Stimulated activated CD8-positive, alpha-beta memory T cell treated with anti-CD3 and anti-CD28 coated beads, Interleukin-7, amount 100 ng/mL, for 24 hours (primary cell): ENCODE measurements at regions not wholly inside any gene's neighbourhood (a gene's known extent, or its start where the extent isn't known, plus 50 kb on each side); places are given as distances from the start of the nearest gene placed in this dataset.

Experiments used
- DNase-seq: peaks from one replicate; pipeline ENCODE4 v3.0.0-alpha.2; 2020; ENCODE audit warnings: low read depth

- DNase-seq: no peak
Measured at GRCh38 chr6:56407883-56408410, 160.6 kb upstream of the COL21A1 start.

- DNase-seq: no peak
Measured at GRCh38 chr6:56406276-56407269, 159.2 kb upstream of the COL21A1 start.

GRCh38 chr6:56404599-56404998 is 157.2 kb upstream of the COL21A1 start:
- DNase-seq: no peak

- no peak for DNase-seq
Measured at GRCh38 chr6:56403745-56404144, 156.4 kb upstream of the COL21A1 start.

GRCh38 chr6:56401477-56402070 is 154.2 kb upstream of the COL21A1 start:
- no peak for DNase-seq

- DNase-seq: no peak
Measured at GRCh38 chr6:56400273-56400672, 152.9 kb upstream of the COL21A1 start.

GRCh38 chr6:56399672-56400263 is 152.4 kb upstream of the COL21A1 start:
- no peak for DNase-seq

- DNase-seq: no peak
Measured at GRCh38 chr6:56399250-56399671, 151.9 kb upstream of the COL21A1 start.

- DNase-seq: no peak
Measured at GRCh38 chr6:56396435-56396834, 149.1 kb upstream of the COL21A1 start.

- DNase-seq: no peak
Measured at GRCh38 chr6:56393615-56394612, 146.5 kb upstream of the COL21A1 start.

GRCh38 chr6:56388415-56388755 is 141.0 kb upstream of the COL21A1 start:
- DNase-seq: no peak

GRCh38 chr6:56387621-56388414 is 140.4 kb upstream of the COL21A1 start:
- DNase-seq: no peak

- DNase-seq: no peak
Measured at GRCh38 chr6:56386717-56387116, 139.3 kb upstream of the COL21A1 start.

- DNase-seq: no peak
Measured at GRCh38 chr6:56385981-56386593, 138.7 kb upstream of the COL21A1 start.

GRCh38 chr6:56383160-56383559 is 135.8 kb upstream of the COL21A1 start:
- no peak for DNase-seq

GRCh38 chr6:56382416-56382940 is 135.1 kb upstream of the COL21A1 start:
- no peak for DNase-seq

- DNase-seq: no peak
Measured at GRCh38 chr6:56381801-56382251, 134.4 kb upstream of the COL21A1 start.

- DNase-seq: no peak
Measured at GRCh38 chr6:56380476-56380875, 133.1 kb upstream of the COL21A1 start.

GRCh38 chr6:56378966-56379585 is 131.7 kb upstream of the COL21A1 start:
- DNase-seq: no peak
